T-helper 2 cell treated with Interferon-gamma antibody and Interleukin-4, amounts not matched to agents 5 μg/mL and 100 μg/mL, for 36 hours (primary cell): ENCODE measurements at regions not wholly inside any gene's neighbourhood (a gene's known extent, or its start where the extent isn't known, plus 50 kb on each side); places are given as distances from the start of the nearest gene placed in this dataset.
"Not testable (repeated sequence)": the region's sequence is repeated elsewhere in the genome, so short reads cannot be mapped to it uniquely, and the experiment has no call there.

ENCODE experiments used
- DNase-seq: peaks from one replicate; pipeline ENCODE4 v3.0.0; 2021; ENCODE audit warnings: low spot score
- H3K27ac Mint-ChIP-seq: one replicate; pipeline ENCODE4 v1.8.0; 2021; ENCODE audit warnings: mild to moderate bottlenecking, mixed read lengths
- H3K27me3 Mint-ChIP-seq: one replicate; pipeline ENCODE4 v1.8.0; 2021; ENCODE audit warnings: low read depth, mixed read lengths
- H3K36me3 Mint-ChIP-seq: one replicate; pipeline ENCODE4 v1.8.0; 2021; ENCODE audit warnings: low read depth, mixed read lengths
- H3K4me1 Mint-ChIP-seq: one replicate; pipeline ENCODE4 v1.8.0; 2021; ENCODE audit warnings: low read depth, mixed read lengths
- H3K4me3 Mint-ChIP-seq: one replicate; pipeline ENCODE4 v1.8.0; 2022; ENCODE audit warnings: mild to moderate bottlenecking, moderate library complexity, mixed read lengths
- H3K9me3 Mint-ChIP-seq: one replicate; pipeline ENCODE4 v1.8.0; 2021; ENCODE audit warnings: mixed read lengths

DNA sequence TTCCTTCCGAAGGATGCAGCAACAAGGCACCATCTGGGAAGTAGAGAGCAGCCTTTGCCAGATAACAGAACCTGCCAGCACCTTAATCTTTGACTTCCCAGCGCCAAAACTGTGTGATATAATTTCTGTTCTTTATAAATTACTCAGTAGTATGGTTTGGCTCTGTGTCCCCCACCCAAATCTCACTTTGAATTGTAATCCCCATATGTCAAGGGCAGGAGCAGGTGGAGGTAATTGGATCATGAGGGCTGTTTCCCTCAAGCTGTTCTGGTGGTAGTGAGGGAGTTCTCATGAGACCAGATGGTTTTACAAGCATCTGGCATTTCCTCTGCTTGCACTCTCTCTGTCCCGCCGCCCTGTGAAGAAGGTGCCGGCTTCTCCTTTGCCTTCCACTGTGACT lies 899.9 kb downstream of the TRIB2 start:
- no peaks in the 10 kb centered on the region for H3K27me3 Mint-ChIP-seq
- H3K9me3 Mint-ChIP-seq, result peaks cover 22% of the 10 kb centered on the region
- H3K4me1 Mint-ChIP-seq, result no peaks in the 10 kb centered on the region
- H3K27ac Mint-ChIP-seq, result no peak overlapping the region
- H3K36me3 Mint-ChIP-seq, result no peaks in the 10 kb centered on the region
- no peak for DNase-seq
- H3K4me3 Mint-ChIP-seq, result no peak overlapping the region

- H3K36me3 Mint-ChIP-seq, result no peaks in the 10 kb centered on the region
- DNase-seq, result no peak
- no peaks in the 10 kb centered on the region for H3K27me3 Mint-ChIP-seq
- H3K27ac Mint-ChIP-seq, result no peak overlapping the region
- no peaks in the 10 kb centered on the region for H3K4me1 Mint-ChIP-seq
- peaks cover 14% of the 10 kb centered on the region for H3K9me3 Mint-ChIP-seq
- no peak overlapping the region for H3K4me3 Mint-ChIP-seq
Measured at GRCh38 chr2:13628122-13628521, 911.4 kb downstream of the TRIB2 start.

DNA sequence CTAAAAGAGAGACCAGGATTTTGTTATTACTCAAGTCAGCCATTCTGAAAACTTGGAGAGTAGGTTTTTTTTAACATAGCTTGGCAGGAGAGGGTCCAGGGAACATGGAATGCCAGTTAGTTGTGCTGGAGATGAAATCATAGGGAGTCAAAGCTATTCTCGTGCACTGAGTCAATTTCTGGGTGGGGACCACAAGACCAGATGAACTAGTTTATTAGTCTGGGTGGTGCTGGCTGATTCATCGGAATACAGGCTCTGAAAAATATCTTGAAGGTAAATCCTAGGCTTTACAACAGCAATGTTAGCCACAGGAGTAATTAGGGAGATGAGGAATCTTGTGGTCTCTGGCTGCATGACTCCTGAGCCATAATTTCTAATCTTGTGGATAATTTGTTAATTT lies 921.4 kb downstream of the TRIB2 start:
- H3K36me3 Mint-ChIP-seq, result no peaks in the 10 kb centered on the region
- no peak for DNase-seq
- no peaks in the 10 kb centered on the region for H3K4me1 Mint-ChIP-seq
- H3K27ac Mint-ChIP-seq, result no peak overlapping the region
- no peaks in the 10 kb centered on the region for H3K27me3 Mint-ChIP-seq
- H3K9me3 Mint-ChIP-seq, result peaks cover 18% of the 10 kb centered on the region
- no peak overlapping the region for H3K4me3 Mint-ChIP-seq

- no peak for DNase-seq
- peaks cover 21% of the 10 kb centered on the region for H3K9me3 Mint-ChIP-seq
Measured at GRCh38 chr2:13649918-13650317, 933.2 kb downstream of the TRIB2 start.

DNA sequence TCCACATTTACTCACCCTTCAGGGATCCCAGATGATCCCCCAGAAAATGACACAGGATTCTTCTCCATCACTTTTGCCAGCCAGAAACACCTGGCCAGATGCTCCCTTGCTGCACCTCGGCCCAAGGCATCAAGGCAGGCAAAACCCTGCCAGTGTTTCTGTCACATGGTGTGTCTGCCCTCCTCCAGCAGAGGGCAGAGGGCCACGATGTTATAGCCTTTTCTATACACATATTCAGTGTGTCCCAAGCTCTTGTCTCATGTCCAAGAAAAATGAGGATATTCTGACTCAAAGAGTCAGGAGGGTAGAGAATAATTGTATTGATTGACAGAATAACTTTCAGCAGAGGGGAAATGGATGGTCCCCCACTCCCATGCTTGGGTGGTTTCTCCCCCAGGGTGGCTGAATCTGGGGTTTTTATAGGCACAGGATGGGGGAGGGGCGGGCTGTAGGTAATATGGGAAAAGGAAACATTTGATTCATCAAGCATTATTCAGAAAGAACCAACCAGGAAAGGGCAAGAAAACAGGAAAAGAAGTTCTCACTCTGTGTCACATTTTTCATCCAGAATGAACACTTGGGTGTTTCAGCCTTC lies 933.9 kb downstream of the TRIB2 start:
- Mint-ChIP-seq H3K4me1 (no peaks in the 10 kb centered on the region), H3K4me3 (no peak overlapping the region), H3K36me3 (no peaks in the 10 kb centered on the region), H3K27me3 (no peaks in the 10 kb centered on the region), H3K27ac (no peak overlapping the region), H3K9me3 (peaks cover 20% of the 10 kb centered on the region)
- DNase-seq, result no peak

More at GRCh38 chr2:13649918-13650317, 933.2 kb downstream of the TRIB2 start:
- no peak overlapping the region for H3K4me3 Mint-ChIP-seq
- H3K27ac Mint-ChIP-seq, result no peak overlapping the region
- no peaks in the 10 kb centered on the region for H3K36me3 Mint-ChIP-seq
- no peaks in the 10 kb centered on the region for H3K4me1 Mint-ChIP-seq
- no peaks in the 10 kb centered on the region for H3K27me3 Mint-ChIP-seq

DNA sequence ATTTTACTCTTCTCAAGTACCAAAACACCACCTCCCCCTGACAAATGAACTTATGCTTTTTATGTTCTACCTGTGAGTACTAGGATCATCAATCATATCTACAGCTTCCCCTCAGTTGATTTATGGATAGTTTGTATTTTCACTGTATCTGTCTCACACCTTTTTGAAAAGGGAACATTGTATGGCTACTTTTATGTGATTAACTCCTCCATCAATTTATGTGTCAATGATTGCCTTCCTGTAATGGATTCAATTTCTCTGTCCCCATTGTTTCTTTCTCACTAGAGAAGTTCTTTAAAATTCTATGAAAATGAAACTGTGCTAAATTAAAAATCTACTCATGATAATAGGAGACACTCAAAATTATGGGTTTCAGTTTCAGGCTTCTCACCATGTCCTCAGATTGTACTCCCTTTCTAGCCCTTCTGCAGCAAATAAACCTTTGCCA lies 935.0 kb downstream of the TRIB2 start:
- Mint-ChIP-seq H3K27me3 (no peaks in the 10 kb centered on the region), H3K4me3 (no peak overlapping the region), H3K4me1 (no peaks in the 10 kb centered on the region), H3K36me3 (no peaks in the 10 kb centered on the region), H3K27ac (no peak overlapping the region), H3K9me3 (peaks cover 14% of the 10 kb centered on the region)
- DNase-seq, result no peak

- Mint-ChIP-seq H3K4me1 (no peaks in the 10 kb centered on the region), H3K4me3 (no peak overlapping the region), H3K27me3 (no peaks in the 10 kb centered on the region), H3K9me3 (peaks cover 13% of the 10 kb centered on the region), H3K36me3 (no peaks in the 10 kb centered on the region), H3K27ac (no peak overlapping the region)
- no peak for DNase-seq
Measured at GRCh38 chr2:13652531-13653313, 936.0 kb downstream of the TRIB2 start.

GRCh38 chr2:13654416-13654815 lies 937.7 kb downstream of the TRIB2 start:
- Mint-ChIP-seq H3K27me3 (no peaks in the 10 kb centered on the region), H3K36me3 (no peaks in the 10 kb centered on the region), H3K4me1 (no peaks in the 10 kb centered on the region), H3K4me3 (no peak overlapping the region), H3K9me3 (peaks cover 11% of the 10 kb centered on the region), H3K27ac (no peak overlapping the region)
- no peak for DNase-seq

DNA sequence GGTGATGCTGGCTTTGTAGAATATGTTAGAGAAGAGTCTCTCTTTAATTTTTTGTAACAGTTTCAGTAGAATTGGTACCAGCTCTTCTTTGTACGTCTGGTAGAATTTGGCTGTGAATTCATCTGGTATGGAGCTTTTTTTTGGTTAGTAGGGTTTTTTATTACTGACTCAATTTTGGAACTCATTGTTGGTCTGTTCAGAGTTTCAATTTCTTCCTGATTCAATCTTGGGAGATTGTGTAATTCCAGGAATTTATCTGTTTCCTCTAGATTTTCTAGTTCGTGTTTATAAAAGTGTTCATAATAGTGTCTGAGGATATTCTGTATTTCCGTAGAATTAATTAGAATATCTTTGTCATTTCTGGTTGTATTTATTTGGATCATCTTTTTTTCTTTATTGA lies 943.5 kb downstream of the TRIB2 start:
- Mint-ChIP-seq H3K36me3 (no peaks in the 10 kb centered on the region), H3K4me3 (no peak overlapping the region), H3K9me3 (peaks cover 18% of the 10 kb centered on the region), H3K4me1 (no peaks in the 10 kb centered on the region), H3K27ac (no peak overlapping the region), H3K27me3 (no peaks in the 10 kb centered on the region)
- DNase-seq, result no peak

DNA sequence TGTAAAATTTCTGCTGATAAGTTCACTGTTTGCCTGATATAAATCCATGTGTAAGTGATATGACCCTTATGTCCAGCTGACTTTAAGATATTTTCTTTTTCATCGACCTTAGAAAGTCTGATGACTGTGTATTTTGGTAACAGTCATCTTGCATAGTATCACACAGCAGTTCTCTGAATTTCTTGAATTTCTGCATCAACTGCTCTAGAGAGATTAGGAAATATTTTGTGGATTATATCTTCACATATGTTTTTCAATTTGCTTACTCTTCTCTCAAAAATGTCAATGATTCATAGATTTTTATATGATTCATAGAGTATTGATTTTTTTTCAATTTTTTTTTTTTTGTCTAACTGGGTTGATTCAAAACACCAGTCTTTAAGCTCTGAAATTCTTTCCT lies 945.3 kb downstream of the TRIB2 start:
- Mint-ChIP-seq H3K27ac (no peak overlapping the region), H3K4me1 (no peaks in the 10 kb centered on the region), H3K9me3 (peaks cover 18% of the 10 kb centered on the region), H3K27me3 (no peaks in the 10 kb centered on the region), H3K36me3 (no peaks in the 10 kb centered on the region), H3K4me3 (no peak overlapping the region)
- DNase-seq, result no peak

DNA sequence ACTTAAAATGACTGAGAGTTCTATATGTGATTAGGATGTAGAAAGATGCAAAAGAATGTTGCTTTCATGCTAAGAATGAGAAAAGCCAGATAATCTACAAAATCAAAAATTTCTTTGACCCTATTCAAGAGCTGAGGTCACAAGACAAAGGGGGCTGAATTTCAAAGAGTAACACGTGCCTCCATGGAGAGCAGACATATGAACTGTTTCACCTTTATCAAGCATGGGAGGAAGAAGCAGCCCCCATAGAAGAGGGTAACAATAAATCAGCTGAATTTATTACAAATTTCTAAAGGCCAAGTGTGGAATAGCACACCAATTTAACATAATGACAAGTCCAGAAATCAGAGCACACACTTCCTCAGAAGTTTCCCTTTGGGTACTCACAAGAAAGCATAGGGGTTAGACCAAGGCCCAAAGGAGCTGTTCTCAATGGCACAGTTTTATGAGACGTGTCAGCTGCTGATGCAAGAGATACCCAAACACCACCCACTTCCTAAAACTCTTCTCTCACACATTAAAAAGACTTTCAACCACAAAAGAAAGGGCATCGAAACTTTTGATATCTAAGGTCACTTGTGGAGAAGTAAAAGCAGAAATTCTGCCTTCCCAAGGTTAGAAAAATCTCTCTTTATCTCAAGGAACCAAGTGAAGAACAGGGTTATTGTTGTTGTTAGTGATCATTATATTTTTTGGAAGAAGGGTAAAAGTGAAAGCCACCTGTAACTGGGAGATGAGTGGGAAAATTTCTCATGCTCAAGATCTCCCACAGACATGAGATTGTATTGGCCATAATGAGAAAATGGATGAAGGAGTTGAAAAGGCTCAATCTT lies 950.1 kb downstream of the TRIB2 start:
- no peak for DNase-seq
- Mint-ChIP-seq H3K36me3 (no peaks in the 10 kb centered on the region), H3K4me3 (no peak overlapping the region), H3K4me1 (no peaks in the 10 kb centered on the region), H3K27ac (no peak overlapping the region), H3K9me3 (peaks cover 21% of the 10 kb centered on the region), H3K27me3 (no peaks in the 10 kb centered on the region)

- Mint-ChIP-seq H3K27me3 (no peaks in the 10 kb centered on the region), H3K4me1 (no peaks in the 10 kb centered on the region), H3K4me3 (no peak overlapping the region), H3K9me3 (peaks cover 18% of the 10 kb centered on the region), H3K36me3 (no peaks in the 10 kb centered on the region), H3K27ac (no peak overlapping the region)
- no peak for DNase-seq
Measured at GRCh38 chr2:13667415-13667757, 950.6 kb downstream of the TRIB2 start.

- Mint-ChIP-seq H3K4me1 (no peaks in the 10 kb centered on the region), H3K9me3 (peaks cover 20% of the 10 kb centered on the region), H3K27me3 (no peaks in the 10 kb centered on the region), H3K4me3 (no peak overlapping the region), H3K36me3 (no peaks in the 10 kb centered on the region), H3K27ac (no peak overlapping the region)
- DNase-seq, result no peak
Measured at GRCh38 chr2:13669607-13670006, 952.9 kb downstream of the TRIB2 start.

DNA sequence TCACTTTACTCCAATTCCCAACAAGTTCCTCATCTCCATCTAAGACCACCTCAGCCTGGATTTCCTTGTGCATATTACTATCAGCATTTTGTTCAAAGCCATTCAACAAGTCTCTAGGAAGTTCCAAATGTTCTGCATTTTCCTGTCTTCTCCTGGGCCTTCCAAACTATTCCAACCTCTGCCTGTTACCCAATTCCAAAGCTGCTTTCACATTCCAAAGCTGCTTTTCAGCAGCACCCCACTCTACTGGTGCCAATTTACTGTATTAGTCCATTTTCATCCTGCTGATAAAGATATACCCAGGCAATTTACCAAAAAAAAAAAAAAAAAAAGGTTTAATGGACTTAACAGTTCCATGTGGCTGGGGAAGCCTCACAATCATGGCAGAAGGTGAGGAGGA lies 957.1 kb downstream of the TRIB2 start:
- not testable (repeated sequence) for DNase-seq, H3K4me3 Mint-ChIP-seq, H3K4me1 Mint-ChIP-seq, H3K27me3 Mint-ChIP-seq, H3K36me3 Mint-ChIP-seq, H3K27ac Mint-ChIP-seq
- peaks cover 24% of the 10 kb centered on the region for H3K9me3 Mint-ChIP-seq
